Putamen (tissue), 1 donor: ENCODE measurements at regions not wholly inside any gene's neighbourhood (a gene's known extent, or its start where the extent isn't known, plus 50 kb on each side); places are given as distances from the start of the nearest gene placed in this dataset.
"Not testable (repeated sequence)": the region's sequence is repeated elsewhere in the genome, so short reads cannot be mapped to it uniquely, and the experiment has no call there.

Source experiments
- DNase-seq: peaks from one replicate; pipeline ENCODE4 v3.0.0-alpha.2; 2016; ENCODE audit warnings: low spot score

- DNase-seq: no peak
Observed at GRCh38 chr13:39803156-39803555, 147.7 kb downstream of the COG6 start.

DNA sequence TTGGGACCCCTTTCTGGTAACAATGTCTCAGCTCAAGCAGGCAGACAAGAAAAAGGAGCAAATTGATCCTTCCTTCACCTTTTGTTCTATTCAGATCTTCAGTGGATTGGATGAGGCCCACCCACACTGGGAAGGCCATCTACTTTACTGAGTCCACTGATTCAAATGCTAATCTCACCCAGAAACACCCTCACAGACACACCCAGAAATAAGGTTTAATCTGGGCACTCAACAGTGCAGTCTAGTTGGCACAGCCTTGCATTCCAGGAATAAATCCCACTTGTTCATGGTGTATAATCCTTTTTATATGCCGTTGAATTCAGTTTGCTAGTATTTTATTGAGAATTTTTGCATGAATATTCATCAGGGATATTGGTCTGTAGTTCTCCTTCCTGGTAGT lies 148.4 kb downstream of the COG6 start:
- DNase-seq: no peak

DNA sequence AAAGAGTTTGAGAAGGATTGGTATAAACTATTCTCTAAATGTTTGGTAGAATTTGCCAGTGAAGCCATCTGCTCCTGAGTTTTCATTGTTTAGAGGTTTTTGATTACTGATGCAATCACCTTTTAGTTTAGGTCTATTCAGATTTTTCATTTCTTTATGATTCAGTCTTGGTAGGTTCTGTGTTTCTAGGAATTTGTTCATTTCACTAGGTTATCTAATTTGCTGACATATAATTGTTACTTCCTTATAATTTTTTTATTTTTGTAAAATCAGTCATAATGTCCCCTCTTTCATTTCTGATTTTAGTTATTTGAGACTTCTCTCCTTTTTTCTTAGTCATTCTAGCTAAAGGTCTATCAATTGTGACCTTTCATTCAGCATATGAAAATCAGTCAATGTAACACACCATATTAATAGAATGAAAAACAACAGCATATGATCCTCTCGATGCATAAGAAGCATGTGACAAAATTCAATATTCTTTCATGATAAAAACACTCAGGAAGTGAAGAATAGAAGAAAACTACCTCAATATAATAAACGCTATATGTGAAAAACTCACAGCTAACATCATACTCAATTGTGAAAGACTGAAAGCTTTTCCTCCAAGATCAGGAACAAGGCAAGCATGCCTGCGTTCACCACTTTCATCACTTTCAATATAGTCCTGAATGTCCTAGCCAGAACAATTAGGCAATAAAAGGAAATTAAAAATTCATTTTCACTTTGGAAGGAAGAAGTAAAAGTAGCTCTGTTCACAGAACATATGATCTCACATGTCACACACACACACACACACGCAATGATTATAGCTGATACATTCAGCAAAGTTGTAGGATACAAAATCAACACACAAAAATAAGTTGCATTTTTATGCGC lies 149.1 kb downstream of the COG6 start:
- DNase-seq: no peak

DNA sequence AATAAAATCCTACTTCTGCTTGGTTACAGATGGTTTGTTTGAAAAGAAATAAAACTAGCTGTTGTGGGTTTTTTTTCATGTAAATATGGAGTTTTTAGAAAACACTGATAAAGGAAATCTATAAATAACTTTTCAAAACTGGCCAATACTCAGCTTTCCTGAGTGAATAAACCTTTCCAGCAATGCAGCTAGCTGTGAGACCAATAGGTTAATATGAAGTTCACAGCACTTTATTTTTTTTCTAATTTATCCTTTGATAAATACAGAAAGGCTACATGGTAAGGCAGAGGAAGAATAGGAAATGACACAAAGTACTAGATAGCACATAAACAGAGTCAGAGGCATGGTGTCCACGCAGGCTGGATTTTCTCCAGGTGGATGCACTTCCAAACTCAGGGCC lies 154.0 kb downstream of the COG6 start:
- DNase-seq: no peak

DNA sequence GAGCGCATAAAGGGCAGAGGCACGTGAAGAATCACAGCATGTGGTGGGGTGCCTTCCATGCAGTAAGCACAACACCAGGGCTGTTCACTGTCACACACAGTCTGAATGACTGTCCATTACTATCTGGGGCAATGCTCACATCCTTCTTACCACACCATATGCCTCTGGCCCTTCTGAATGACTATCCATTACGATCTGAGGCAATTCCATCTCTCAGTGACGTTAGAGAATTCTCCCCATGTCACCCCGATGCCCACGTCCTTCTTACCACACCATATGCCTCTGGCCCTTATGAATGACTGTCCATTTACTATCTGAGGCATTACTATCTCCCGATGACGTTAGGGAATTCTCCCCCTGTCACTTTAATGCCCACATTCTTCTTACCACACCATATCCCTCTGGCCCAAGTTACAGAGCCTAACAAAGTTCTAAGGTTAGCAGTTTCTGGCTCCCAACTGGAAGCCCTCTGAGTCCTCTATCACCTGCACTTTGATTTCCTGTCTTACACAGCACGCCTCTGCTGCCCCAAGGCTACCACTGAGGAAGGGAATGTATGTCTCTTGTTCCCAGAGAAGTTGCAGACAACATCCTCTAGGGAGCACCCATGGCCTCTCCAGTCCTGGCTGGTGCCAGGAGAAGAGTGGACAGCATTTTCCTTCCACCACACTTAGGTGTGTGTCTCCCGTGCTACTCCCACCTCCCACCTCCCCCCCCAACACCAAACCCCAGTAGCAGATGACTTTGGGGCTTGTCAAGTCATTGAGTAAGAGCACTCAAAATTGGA lies 154.8 kb downstream of the COG6 start:
- DNase-seq: no peak

DNA sequence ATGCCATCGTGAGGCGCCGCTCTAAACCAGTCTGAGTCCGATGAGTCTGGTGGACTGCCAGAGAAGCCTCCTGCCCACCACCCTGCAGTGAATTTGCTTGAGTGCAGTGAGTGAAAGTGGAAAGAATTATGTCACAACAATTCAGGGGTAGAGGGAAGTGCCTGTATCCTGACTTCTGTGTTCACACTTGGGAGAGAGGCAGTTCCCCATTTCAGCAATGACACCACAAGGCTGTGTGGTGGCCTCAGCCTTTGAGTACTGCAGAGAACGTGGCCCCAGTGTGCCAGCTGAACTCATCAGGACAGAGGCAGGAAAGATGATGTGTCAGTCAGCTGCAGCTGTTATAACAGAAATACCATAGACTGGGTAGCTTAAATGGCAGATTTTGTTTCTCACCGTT lies 155.6 kb downstream of the COG6 start:
- DNase-seq: no peak

GRCh38 chr13:39811696-39812095 lies 156.2 kb downstream of the COG6 start:
- DNase-seq: no peak

DNA sequence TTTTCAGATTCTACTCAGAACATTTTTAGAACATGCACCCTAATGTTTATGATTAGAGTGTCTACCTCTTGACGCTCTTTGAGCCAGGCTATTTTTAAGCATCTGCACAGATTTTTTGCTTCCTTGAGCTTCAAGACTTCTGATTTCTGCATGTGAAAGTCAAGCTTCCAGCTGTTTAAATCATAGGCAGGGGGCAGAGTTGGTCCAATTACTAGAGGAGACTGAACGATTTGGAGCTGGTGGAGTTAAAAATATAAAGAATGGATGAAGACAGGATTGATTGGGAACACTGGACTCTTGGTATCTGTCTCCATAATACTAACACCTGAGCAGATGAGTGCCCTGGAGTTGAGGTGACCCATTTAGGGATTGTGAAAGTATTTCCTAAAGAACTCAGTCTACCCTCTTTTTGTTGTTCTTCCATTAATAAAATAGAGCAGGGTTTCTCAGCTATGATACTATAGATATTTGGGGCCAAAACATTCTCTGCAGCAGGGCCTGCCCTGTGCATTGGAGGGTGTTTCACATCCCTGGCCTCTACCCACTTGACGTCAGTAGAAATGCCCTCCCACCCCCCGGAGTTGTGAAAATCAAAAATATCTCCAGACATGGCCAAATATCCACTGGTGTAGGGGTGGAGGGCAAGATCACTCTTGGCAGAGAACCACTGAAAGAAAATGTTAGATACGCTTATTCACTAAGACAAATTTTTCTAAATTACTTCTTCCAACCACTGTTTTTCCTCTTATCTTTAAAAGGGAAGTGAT lies 160.1 kb downstream of the COG6 start:
- DNase-seq: no peak

GRCh38 chr13:39816936-39817335 lies 161.5 kb downstream of the COG6 start:
- DNase-seq: no peak

- DNase-seq: no peak
Observed at GRCh38 chr13:39818953-39819352, 163.5 kb downstream of the COG6 start.

DNA sequence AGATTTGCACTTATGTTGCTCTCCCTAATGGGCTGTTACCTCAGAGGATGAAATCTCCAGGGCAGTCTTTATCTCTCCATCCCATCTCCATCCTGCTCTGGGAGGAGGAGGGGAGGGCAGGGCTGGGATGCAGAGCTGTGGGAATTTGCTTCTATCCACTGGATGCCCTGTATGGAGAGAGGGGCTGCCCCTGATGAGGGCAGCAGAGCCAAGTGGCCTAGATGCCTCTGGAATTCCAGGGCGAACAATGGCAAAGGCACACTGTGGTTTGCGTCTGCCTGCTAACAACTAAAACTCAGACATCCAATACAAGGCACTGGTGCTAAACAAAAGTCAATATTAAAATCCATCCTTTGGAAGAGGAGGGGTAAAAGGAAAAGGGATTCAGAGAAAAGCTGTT lies 165.1 kb downstream of the COG6 start:
- DNase-seq: no peak

DNA sequence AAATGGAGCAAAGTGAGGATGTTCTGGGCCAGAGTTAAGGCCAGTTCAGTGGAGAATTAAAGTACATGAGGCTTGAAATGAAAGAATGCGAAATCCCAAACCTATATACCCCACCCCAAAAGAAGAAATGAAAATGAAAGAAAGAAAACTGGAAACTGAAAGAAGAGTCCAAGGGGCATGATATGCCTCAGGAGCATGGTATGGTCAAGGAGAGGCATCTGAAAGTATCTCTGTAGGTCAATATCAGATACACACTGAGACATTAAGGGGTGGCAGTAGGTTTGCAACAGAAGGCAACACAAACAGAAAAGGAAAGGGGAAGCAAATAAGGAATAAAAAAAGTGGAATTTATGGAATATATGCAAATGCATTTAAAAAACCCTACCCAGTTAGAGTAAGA lies 166.5 kb downstream of the COG6 start:
- no peak for DNase-seq

GRCh38 chr13:39822437-39822836 lies 167.0 kb downstream of the COG6 start:
- DNase-seq: no peak

GRCh38 chr13:39823063-39823713 lies 167.7 kb downstream of the COG6 start:
- DNase-seq: no peak

DNA sequence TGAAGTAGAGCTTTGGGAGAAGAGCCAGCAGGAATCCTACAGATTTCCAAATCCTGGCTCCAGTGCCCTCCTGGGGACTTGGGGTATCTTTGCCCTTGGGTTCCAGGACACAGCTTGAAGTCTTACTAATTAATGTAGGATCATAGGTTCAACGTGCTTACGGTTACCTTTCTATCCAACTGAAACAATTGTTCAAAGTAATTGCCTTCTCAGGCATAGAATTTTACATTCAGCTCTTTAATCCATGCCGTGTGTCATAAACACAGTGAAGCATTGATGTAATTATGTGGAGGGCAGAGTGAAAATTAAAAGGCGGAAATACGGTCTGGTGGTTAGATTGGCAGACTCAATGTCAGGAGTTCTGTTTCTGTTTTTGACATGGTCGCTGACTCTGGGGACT lies 170.4 kb downstream of the COG6 start:
- DNase-seq: no peak

- no peak for DNase-seq
Observed at GRCh38 chr13:39835253-39835652, 179.8 kb downstream of the COG6 start.

DNA sequence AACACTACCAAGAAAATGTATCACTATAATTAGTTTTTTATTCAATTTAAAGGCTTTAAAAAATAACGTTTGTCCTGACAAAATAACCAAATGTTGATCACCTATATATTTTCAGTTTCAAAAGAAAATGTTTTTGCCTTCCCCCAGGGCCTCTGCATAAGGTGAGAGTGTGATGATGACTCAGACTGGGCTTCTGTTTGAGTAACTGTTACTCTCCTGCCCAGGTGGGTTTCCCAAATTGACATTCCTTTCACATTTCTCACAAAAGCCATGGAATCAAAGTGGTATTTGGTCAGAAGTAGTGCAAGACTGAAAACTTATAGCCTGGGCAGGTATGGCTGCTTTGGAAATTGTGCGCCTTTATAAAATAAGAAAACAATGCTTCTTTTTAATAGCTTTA lies 180.6 kb downstream of the COG6 start:
- DNase-seq: no peak

GRCh38 chr13:39837866-39838265 lies 182.4 kb downstream of the COG6 start:
- DNase-seq: not testable (repeated sequence)

DNA sequence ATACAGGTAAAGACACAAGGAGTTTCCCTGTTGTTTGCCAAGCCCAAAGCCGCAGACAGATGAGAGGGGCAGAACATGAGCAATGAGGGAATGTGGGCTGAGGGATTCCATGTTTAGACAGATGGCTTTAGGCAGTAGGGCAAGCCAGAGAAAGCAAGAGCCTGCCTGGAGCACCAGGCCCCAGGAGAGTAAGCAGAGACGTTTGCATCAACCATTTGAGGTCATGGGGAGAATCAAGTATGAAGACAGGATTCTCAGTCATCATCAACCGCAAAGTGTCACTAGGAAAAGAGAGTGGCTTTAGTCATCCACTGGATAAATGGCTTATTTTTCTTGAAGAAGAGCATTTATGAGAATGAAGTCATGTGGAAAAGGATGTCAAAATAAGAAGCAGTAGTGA lies 184.7 kb downstream of the COG6 start:
- no peak for DNase-seq

DNA sequence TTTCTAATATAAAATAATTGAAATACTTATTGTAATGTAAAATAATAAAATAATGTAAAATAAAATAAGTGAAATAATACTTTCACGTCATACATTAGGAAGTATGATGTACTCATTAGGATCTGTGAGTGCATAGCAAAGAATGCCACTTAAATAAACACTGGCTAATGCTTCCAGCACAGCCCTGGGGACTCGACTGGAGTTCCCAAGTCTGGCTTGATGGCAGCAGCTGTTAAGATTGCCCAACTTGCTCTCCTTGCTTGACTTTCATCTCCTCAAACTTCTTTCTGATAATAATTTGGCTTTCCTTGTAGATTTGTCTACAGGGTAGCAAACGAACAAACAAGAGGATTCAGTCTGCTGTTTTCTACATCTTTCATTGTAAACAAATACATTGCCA lies 191.9 kb downstream of the COG6 start:
- DNase-seq: no peak

DNA sequence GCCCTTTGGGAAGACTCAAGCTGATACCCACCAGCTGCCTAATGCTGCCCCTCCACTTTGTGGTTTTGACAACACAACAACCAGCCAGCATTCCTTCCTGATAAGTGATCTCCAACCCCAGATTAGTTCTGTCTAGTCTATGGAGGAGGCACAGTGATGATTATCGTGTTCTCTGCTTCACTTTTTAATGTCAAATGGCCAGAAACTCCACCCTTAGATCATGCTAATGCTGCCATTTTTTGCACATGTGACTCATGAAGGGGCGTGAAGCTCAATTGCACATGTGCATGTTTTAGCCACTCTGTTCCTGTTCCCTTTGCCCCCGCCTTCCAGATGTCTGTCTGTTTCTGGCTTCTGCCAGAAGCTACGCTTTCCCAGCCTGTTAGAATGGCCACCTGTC lies 199.8 kb downstream of the COG6 start:
- no peak for DNase-seq

- DNase-seq: no peak
Observed at GRCh38 chr13:39856714-39857113, 201.3 kb downstream of the COG6 start.
